AG04450 (cell line): ENCODE measurements at regions not wholly inside any gene's neighbourhood (a gene's known extent, or its start where the extent isn't known, plus 50 kb on each side); places are given as distances from the start of the nearest gene placed in this dataset.

Source experiments
- CTCF ChIA-PET: fragments of 300-600, 350-600 bp; formaldehyde crosslinking; extraction: SDS; loops from one replicate; lab custom pipeline; 2022; ENCODE audit warnings: antibody characterized with exemption, inconsistent platforms; lab: Charles Lee
- POLR2A ChIA-PET: fragments of 350-600 bp; formaldehyde crosslinking; extraction: SDS; loops from one replicate; lab custom pipeline; 2021; ENCODE audit warnings: antibody characterized with exemption, inconsistent platforms; lab: Yijun Ruan, JAX
- DNase-seq: peaks from one replicate; pipeline ENCODE4 v3.0.0-alpha.2; 2011; ENCODE audit warnings: low read depth, low spot score
- H3K27ac ChIP-seq: one replicate; pipeline ENCODE4 v1.5.1; 2012; ENCODE audit warnings: low read depth, low read length, control low read depth
- H3K27me3 ChIP-seq: one replicate; pipeline ENCODE4 v1.6.0; 2012; ENCODE audit warnings: low read length; ENCODE audit not compliant: control insufficient read depth, insufficient read depth
- H3K4me3 ChIP-seq: 2 replicates; pipeline ENCODE4 v1.5.1; 2011; ENCODE audit warnings: mild to moderate bottlenecking, low read depth, low read length, control low read depth
- H3K9me3 ChIP-seq: 2 replicates; pipeline ENCODE4 v1.5.1; 2012; ENCODE audit warnings: low read length; ENCODE audit not compliant: control insufficient read depth, insufficient read depth
- CTCF ChIP-seq: IDR thresholded peaks from 2 replicates; pipeline ENCODE4 v1.5.1; 2011; ENCODE audit warnings: low read depth, low read length, control low read depth, inconsistent platforms

- no peak for DNase-seq
- no peak overlapping the region for H3K4me3 ChIP-seq
- no peak for TF ChIP-seq CTCF
- no peak overlapping the region for H3K27ac ChIP-seq
- POLR2A ChIA-PET = no interaction called here
- CTCF ChIA-PET = no interaction called here
- H3K9me3 ChIP-seq = no peaks in the 10 kb centered on the region
- H3K27me3 ChIP-seq = no peaks in the 10 kb centered on the region
Observed at GRCh38 chr4:127071443-127071842, 561.3 kb upstream of the INTU start.

- H3K27ac ChIP-seq = no peak overlapping the region
- no peaks in the 10 kb centered on the region for H3K27me3 ChIP-seq
- TF ChIP-seq CTCF = no peak
- no peak overlapping the region for H3K4me3 ChIP-seq
- ChIA-PET POLR2A (no interaction called here), CTCF (no interaction called here)
- DNase-seq = no peak
- H3K9me3 ChIP-seq = no peaks in the 10 kb centered on the region; the same call in 1 of the 2 replicates
Observed at GRCh38 chr4:127080141-127080540, 552.6 kb upstream of the INTU start.

GRCh38 chr4:127081041-127081440, 551.7 kb upstream of the INTU start:
- Histone ChIP-seq H3K9me3 (no peaks in the 10 kb centered on the region; the same call in 1 of the 2 replicates), H3K4me3 (no peak overlapping the region)
- POLR2A ChIA-PET = no interaction called here

GRCh38 chr4:127082986-127083385, 549.8 kb upstream of the INTU start:
- no peak overlapping the region for H3K27ac ChIP-seq
- CTCF ChIA-PET = no interaction called here
- no peak for DNase-seq
- TF ChIP-seq CTCF = no peak
- no peaks in the 10 kb centered on the region for H3K27me3 ChIP-seq
- peaks cover 8% of the 10 kb centered on the region for H3K9me3 ChIP-seq
- POLR2A ChIA-PET = no interaction called here
- H3K4me3 ChIP-seq = no peak overlapping the region

More at GRCh38 chr4:127081041-127081440, 551.7 kb upstream of the INTU start:
- DNase-seq = no peak
- no peak overlapping the region for H3K27ac ChIP-seq
- no peaks in the 10 kb centered on the region for H3K27me3 ChIP-seq
- TF ChIP-seq CTCF = no peak
- CTCF ChIA-PET = no interaction called here

- no peak for TF ChIP-seq CTCF
- Histone ChIP-seq H3K9me3 (peaks cover 8% of the 10 kb centered on the region), H3K27ac (no peak overlapping the region), H3K27me3 (no peaks in the 10 kb centered on the region), H3K4me3 (no peak overlapping the region)
- DNase-seq = no peak
- POLR2A ChIA-PET = no interaction called here
- CTCF ChIA-PET = interaction anchor here (0.7 kb wide), 1 partner anchor 316 kb away, joined by 4 read pairs; no protein-coding TSS in a partner anchor
Observed at GRCh38 chr4:127084666-127085065, 548.1 kb upstream of the INTU start.
